Ammon's horn (tissue), 1 donor: ENCODE measurements at regions not wholly inside any gene's neighbourhood (a gene's known extent, or its start where the extent isn't known, plus 50 kb on each side); places are given as distances from the start of the nearest gene placed in this dataset.
"Not testable (repeated sequence)": the region's sequence is repeated elsewhere in the genome, so short reads cannot be mapped to it uniquely, and the experiment has no call there.

ENCODE experiments used
- DNase-seq: peaks from one replicate; pipeline ENCODE4 v3.0.0-alpha.2; 2016; ENCODE audit warnings: low spot score

DNA sequence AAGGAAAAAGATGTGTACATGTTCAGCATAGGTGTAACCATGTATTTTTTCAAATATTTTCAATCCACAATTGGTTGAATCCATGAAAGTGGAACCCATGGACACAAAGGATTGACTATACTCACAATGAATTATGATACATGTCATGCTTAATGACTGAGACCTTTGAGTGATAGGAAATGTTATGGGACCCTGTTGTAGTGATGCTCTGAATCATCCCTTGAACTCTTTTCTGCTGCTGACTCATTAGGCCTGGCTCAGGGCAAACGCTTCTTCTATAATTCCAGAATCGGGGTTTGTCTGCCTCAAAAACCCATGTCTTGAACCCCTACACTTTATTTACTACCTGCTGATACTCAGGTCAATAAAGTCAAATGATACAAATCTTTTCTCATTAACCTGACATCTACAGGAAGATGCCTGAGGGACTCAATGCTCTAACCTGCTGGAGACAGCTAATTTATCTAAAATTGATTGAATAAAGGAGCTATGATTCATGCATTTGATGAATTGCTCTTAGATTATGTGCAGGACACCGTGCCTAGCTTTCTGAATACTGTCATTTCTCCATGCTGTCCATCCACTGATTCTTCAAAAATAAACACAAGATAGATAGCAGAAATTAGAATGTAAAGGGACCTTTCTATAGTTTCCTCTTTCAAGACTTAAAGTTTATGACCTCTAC lies 260.1 kb downstream of the PRELID2 start:
- no peak for DNase-seq

DNA sequence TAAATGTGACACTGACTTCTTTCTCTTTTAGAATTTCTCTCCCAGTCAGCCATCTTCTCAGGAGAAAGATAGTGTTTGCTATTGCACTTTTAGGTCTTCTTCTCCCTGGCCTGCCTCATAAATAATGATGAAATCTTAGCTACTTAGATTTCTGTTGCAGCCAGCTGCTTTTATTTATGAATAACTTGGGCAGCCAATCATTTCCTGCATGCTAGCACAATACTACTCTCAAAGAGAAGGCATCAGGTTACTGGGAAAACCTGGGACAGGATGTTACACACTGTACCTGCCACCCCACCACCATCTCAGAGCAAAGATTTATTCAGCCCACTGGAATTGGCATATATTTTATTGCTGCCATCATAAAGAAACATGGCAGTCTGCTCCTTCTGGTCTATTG lies 266.6 kb downstream of the PRELID2 start:
- DNase-seq, result no peak

DNA sequence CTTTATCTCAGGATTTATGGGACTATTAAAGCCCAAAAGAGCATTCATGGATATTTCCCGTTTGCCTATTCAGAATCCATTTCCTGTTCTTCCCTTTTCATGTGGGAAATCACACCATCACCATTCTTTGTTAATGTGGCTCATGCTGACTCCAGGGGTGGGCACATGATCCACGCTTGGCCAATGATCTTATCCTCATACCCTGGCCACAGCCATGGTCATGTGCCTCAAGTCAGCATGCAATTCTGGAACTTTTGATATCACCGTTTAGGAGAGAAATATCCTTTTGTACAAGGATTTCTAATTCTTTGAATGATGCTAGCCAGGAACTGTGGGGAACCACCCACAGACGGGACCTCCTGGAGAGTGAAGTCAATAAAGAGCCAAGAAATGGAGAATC lies 272.2 kb downstream of the PRELID2 start:
- DNase-seq, result no peak

DNA sequence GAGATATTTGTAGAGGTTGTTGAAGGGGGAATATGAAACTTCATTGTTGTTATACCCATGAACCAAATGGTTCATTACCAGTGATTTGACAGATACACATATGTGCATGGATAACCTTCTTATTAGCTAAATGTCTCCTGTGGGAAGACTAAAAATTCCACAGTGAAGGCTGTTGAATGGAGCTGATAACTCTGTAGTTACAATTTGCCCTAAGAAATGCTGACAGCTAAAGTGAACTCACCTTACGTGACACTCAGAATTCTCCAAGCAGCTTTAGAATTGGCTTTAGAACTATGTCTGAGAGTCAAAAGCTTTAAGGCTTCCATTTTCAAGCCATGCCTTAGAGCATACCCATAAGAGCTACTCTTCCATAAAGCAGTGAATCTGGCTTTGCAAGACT lies 276.9 kb downstream of the PRELID2 start:
- DNase-seq, result no peak

DNA sequence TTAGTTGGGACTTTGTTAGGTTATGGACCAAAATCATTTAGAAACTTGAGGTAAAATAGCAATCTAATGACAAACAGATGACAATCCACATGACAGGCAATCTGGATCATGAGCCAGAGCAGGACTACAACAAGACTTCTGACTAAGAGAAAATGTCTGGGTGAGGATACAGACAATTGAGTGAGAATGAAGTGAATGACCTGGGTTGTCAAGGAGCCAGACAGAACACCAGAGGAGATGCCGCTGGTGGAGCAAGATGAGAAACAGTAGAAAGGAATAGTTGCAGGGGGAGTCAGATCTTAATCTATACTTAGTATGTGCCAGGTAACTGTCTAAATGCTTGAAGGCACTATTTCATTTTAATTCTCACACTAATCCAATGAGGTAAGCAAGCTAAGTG lies 277.8 kb downstream of the PRELID2 start:
- no peak for DNase-seq

DNA sequence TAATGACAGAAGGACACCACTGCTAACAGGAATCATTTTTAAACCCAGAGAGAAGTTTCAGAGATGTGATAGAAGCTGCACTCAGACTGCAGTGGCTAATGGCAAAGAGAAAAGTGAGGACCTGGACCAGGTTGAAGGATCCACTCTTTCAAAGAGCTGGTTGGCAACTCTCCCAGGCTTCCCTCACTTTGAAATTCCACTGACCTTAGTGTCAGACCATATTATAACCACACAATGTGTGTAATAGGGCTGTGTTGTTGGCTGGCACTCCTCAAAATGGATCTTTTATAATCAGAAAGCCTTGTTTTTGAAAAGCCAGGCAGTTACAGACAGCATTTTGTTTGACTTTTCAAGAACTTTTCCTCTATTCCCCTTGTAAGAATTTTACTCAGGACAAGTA lies 280.7 kb downstream of the PRELID2 start:
- DNase-seq, result no peak

DNA sequence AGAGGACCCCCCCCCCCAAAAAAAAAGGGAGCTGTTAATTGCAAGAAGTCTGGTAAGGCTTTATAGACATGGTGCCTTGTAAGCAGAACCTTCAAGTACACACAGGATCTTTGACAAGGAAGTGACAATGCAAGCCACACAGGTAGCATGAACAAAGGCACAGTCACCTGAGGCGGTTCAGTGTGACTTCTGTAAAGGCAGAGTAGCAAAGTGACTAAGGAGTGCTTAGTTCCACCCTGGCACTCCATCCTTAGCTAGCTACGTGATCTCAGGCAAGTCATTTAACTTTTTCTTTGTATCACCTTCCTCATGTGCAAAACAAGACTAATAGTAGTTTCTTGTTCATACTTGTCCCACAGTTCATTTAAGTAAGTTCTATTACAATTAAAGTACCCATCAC lies 282.0 kb downstream of the PRELID2 start:
- DNase-seq, result no peak

DNA sequence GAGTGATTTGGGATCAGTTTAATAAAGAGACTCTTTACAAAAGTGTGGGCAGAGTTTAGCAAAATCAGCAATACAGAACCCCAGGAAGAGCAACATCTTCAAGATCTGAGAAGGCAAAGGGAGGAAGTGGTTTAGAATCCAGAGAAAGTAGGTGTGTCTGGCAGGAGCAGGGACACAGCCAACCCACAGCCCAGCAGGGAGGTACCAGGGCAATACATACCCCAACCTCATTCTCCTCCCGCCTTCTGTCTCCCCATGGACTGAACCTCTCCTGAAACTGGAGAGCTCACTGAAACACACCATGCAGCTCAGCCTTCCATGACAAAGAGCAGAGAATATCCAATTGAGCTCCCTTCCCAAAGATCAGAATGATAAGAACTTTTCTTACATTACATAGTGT lies 283.4 kb downstream of the PRELID2 start:
- DNase-seq, result no peak

DNA sequence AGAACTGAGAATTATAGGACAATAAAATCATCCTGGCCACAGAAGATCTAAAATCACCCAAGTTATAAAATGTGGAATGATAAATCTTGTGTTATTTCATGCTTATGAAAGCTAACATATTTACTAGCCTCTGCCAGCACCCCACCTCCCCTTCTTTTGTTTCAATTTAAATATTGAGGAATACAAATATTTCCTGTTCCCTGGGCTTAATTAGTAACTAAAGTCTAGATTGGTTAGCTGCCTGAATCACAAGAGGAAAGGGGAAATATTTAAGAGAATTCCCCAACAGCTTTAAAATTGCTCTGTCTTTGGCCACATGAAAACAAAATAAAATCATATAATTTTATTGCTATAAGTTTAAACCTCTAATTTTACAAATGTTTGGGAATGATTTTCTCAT lies 287.0 kb downstream of the PRELID2 start:
- DNase-seq, result no peak

DNA sequence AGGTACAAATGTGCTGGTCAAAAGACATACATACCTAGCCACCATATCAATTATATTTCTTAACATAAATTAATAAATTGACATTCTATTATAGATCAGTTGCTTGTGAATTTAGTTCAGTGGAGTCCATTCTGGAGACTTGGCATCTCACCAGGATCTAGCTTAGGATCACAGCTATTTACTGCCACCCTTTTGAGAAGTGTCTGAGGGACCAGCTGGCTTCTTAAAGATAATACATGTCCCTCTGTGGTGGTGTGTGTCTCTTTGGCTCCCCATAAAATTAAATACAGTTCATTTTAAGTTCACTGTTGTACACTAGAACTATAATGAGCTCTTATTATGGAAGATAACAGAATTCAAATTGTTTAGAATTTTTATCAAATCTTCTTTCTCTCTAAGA lies 290.7 kb downstream of the PRELID2 start:
- DNase-seq, result no peak

DNA sequence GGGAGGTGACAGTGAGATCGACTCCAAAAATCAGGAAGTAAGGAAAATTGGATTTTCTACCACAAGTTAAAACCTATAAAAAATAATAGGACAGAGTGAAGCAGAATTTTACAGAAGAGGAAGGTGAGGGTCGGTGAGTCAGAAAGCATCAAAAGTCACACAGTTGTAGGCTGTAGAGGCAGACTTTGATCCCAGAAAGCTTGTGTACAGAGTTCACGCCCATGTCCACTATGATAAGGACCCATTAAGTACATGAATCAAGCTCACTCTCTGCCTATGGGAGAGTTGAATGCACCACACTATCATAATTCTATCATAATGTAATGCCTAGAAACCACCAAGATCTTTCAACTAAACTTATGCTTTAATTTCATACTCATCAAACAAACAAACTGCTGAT lies 291.2 kb downstream of the PRELID2 start:
- no peak for DNase-seq

DNA sequence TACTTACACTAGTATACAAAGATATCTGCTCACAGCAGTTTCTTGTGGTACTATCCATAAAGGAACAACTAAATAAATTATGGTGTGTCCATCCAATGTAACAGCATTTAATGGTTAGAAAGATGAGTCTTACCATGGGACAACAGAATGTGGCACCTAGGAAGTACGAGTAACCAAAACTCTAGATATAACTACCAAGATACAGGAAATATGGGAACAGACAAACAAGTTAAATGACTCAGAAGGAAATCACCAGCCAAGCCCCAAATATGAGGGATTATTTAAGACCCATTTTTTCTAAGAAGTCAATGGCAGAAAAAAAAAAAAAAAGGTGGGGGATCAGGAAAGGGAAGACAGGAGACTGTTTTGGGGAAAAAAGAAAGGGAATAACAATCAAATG lies 294.8 kb downstream of the PRELID2 start:
- DNase-seq, result no peak

DNA sequence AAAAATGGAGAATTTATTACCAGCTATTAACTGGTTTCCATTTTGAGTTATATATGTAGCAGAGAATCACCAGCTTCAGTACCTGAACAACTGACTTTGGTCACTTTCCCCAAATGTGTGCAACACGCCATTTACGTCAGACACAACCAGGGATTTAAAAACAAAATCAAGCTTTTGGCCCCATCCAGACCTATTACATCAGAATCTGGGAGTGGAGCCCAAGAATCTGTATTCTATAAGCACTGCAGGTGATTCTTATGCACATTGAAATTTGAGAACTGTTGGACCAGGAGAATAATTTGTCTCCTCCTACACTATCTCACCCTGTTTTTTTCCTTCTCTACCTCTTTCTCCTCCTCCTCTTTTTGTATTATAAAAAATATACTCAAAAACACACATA lies 295.9 kb downstream of the PRELID2 start:
- no peak for DNase-seq

DNA sequence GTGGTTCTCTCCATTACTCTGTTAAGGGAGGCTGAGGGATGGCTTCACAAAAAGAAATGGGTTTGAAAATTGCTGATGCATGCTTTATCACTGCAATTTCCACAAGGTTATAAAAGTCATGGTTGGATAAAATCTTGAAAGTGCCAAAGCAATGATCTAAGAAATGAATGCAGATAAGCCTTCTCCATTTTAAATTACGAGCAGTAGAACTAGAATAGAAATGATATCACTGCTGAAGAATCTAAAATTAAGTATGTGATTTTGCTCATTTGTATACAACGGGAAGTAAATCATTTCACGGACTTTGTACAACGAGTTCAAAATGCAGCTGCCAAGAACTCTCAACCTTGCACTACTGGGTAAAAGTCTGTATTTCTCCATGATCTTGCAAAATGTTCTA lies 299.0 kb downstream of the PRELID2 start:
- no peak for DNase-seq

DNA sequence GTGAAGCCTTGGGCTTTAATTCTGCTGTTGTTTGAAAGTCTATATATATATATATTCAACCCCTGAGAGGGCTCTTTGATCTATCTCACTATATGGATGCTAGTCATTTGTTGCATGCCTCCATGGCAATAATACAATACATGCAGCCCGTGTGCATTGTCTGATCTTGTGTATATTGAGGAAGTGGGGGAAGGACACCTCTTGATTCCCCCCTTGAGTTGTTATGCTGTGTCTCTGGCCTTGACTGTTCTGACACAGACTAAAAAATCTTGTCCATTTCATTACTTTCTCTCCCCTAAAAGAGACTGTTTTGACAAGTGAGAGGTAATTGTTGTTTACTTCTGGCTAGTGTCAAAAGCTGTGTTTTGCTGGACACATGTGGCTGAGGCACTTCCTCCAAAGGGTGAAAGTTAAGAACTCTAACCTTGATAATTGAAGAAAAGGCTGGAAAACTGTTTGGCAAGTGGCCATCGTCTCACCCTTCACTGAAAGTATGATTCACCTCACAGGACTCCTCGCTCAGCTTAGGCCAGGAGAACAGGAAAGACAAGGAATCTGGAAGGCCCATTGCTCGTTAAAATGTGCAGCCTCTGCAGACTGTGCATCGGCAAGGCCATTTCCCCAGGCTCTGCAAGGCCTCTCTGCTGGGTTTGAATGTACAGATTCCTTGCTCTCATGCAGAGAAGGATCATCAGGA lies 304.0 kb downstream of the PRELID2 start:
- no peak for DNase-seq

DNA sequence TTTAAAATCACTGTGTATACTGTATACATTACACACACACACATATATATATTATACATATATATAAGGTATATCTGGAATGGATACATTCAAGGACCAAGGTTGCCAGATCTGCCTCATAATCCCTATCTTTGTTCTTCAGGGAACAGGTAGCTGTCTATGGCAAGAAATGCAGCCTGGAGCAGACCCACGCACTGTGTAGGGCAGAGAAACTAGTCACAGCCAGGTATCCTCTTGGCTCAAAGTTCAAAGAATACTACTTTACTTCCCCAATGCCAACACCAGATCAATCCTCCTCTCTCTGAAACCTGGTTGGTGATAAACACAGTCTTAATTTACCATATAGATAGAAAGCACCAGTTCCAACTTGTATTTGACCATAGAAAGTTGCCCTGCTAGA lies 313.6 kb downstream of the PRELID2 start:
- DNase-seq, result no peak

DNA sequence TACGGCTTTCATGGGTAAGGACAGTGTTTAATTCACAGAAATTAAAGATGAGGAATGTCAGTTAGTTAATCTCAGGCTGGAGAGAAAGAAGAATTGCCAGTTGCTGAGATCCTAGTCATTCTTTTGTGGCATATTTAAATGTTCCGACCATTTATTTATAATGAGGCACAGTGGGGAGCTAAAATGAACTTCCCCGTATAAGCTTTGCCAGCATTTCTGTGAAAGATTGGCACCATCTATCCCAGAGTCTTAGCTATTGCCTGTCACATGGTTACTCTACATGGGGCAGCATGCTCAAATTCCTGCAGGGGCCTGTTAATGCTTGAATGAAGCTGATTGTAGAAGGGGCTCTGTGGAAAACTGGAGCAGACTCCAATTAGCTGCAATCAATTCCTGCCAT lies 314.1 kb downstream of the PRELID2 start:
- peak; percentile 15 for DNase-seq

DNA sequence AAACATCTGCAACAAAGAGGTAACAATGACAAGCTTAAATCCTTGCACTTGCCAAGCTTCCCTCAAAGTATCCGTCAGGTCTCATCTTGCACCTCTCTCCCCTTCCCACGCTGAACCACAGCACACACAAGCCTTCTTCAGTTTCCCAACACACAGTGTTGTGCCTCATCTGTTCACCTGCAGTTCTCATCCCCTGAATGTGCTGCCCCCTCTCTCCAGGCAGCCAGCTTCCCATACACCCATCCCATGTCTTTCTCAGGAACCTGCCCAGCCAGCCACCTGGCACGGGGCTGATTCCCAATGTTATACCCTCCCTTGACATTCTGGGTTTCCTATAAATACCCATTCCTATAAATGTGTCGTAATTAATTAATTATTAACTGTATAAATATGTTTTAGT lies 314.8 kb downstream of the PRELID2 start:
- DNase-seq, result no peak

DNA sequence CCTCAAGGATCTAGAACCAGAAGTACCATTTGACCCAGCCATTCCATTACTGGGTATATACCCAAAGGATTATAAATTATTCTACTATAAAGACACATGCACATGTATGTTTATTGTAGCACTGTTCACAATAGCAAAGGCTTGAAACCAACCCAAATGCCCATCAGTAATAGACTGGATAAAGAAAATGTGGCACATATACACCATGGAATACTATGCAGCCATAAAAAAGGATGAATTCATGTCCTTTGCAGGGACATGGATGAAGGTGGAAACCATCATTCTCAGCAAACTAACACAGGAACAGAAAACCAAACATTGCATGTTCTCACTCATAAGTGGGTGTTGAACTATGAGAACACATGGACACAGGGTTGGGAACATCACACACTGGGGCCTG lies 317.6 kb downstream of the PRELID2 start:
- not testable (repeated sequence) for DNase-seq

DNA sequence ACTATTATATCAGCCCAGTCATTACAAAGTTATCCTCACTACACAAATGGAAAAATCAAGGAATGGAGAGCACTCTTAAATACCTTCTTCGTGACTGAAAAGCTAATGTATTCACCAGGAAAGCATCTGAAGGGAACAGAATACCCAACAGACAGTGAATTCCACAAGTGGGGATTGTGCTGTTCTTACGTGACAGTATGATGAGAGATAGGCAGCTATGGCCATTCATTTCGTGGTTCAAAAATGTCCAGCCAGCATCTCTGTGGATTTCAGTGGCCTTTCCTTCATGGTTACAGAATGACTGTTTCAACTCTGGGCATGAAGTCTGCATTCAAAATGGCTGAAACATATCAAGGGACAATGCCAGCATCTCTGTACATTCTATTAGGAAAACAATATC lies 323.8 kb downstream of the PRELID2 start:
- DNase-seq, result no peak

DNA sequence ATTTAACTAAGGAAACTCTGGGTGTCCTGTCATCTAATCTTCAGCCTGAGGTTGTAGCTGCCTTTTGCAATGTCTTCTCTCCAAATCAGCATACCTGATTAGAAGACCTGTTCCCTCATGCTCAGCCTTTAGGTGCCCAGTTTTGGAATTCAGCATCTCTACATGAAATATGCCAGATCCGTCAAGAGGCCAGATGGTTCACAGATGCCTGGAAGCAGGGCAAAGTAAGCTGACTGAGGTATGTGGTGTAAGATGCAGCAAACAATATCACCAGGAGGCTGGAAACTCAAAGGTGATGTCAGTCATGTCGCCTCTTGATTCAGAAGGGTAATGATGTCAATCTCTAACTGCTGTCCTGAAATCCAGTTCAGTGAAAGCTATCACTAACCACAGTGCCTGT lies 324.4 kb downstream of the PRELID2 start:
- DNase-seq, result no peak

DNA sequence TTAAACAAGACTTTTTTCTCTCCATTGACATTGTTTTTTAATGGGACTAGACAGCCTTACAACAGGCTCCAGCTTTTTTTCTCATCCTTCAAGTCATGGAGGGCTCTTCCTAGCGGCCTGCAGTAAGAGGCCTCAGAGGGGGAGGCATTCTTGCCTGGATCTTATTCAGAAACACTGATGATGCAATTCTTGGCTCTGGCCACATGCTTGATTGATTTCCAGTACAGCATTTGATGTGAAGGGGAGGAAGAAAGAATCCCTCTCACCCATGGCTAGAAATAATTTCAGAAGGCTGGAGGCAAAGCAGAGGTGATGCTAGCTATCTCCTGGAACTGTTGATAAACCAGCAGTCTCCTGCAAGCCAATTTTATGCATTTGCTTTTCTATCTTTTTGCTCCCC lies 324.8 kb downstream of the PRELID2 start:
- no peak for DNase-seq

DNA sequence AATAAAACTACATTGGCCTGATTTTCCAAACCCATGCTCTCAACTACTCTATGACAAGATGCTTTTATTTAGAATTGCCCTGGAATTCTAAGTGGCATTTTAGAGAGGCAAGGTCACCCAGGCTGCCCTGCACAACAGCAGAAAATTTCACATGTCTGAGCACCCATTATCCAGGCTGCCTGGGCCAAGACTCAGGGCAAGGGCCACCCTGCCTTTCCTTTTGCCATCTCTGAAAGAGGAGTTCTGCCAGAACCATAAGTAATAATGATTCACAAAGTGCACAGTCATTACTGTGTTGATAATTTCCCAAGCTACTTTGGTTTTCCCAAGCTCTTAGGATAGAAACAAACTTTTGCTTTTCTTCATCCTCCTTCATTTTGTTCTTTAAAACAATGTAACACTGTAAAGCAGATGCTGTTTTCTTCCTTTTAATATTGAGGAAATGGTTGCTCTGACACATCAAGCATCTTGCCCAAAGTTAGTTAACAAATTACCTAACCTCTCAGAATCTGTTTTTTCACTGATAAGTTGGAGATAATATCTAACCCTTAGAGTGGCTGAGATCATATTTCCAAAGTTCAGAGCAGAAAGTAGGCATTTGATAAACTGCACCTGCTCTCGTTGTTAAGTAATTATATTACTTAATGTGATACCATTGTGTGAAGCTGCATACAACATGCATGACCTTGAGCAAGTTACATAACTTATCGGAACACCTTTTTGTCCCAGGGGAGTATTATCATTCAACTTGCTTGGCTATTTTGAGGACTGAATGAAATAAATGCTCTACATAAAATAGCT lies 325.6 kb downstream of the PRELID2 start:
- DNase-seq, result no peak
